HK-2 (cell line): ENCODE measurements at regions not wholly inside any gene's neighbourhood (a gene's known extent, or its start where the extent isn't known, plus 50 kb on each side); places are given as distances from the start of the nearest gene placed in this dataset.
"Not testable (repeated sequence)": the region's sequence is repeated elsewhere in the genome, so short reads cannot be mapped to it uniquely, and the experiment has no call there.

Experiments
- DNase-seq: peaks from one replicate; pipeline ENCODE4 v3.0.0-alpha.2; 2018; ENCODE audit not compliant: unreplicated experiment

GRCh38 chr1:83511146-83511726 is 487.7 kb downstream of the TTLL7 start:
- no peak for DNase-seq

DNA sequence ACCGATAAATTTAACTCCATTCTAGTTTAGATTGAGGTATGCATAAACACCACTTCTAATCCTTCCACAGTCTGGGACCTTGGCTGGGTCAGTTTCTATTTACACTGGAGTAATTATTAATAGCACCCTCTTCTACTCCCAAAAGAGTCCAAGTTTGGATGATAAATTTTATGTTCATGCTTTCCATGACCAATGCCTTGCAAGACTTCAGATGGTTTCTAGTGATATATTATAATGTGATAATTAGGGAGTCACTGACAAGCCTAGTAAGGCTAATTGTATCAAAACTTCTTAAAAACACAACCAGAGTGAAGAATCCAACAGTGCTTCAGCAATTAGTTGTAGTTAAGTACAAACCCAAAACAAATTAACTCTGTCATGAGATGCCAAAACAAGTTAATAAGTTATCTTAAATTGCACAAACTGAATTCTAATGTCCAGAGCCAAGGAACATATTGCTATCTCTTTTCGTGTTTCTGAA is 489.6 kb downstream of the TTLL7 start:
- DNase-seq, result no peak

DNA sequence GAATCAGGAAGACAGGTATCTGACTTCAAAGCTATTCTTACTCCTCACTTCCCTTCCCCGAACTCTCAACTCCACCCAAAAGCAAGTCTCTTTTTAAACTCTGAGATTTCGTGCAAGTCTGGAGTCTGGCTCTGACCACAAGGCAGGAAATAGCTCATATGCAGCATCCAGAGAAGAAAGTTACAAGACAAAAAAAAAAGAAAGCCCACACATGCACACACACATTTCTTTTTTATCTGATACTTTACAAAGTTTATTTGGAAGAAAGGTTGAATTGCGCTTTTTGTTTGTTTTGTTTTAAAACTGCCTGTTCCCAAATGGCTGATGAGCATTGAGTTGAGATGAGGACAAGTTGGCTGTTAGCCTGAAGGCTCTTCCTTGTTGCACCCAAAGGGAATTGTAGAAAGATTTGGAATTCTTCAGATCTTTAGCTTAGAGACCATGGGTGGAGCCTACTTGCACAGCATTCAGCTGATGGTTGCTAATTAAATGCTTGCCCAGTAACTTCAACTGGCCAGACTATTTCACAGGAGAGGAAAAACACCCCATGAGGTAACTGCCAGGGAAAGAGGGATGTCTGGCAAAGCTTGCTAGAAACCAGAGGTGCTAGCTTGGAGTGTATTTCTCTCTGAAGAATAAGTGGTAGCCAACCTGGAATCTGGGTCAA is 490.3 kb downstream of the TTLL7 start:
- no peak for DNase-seq

DNA sequence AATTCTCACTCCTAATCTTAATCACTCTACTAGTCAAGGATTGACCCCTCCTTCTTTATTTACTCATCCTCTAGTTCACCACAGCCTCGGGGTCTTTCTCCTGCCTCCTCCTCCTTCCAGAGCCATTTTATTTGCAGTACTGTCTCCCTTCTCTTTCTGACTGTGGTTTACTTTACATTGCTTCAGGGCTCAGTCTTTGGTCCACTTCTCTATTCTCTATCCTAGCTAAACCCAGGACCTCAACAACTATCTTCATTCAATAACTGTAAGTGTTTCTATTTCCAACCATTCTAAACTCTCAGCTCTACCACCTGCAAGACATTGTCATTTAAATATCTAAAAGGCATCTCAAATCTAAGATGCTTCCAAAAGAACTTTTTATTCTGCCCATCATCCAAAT is 493.8 kb downstream of the TTLL7 start:
- no peak for DNase-seq

DNA sequence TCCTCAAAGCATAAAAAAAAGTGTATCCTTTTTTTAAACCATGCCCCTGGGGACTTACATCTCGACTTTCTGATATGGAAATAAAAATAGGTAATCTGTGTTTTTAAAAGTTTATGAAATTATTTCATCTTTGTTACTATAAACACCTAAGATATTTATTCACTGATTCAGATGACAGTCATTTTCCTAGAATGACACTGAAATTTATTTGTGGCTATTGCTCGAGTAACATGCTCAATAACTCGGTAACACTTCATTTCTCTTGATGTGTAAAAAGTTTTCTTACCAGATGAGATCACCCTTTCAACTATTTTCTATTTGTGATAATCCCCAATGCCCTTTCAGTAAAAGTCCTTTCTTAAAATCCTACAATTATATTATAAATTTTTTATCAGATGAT is 495.8 kb downstream of the TTLL7 start:
- no peak for DNase-seq

DNA sequence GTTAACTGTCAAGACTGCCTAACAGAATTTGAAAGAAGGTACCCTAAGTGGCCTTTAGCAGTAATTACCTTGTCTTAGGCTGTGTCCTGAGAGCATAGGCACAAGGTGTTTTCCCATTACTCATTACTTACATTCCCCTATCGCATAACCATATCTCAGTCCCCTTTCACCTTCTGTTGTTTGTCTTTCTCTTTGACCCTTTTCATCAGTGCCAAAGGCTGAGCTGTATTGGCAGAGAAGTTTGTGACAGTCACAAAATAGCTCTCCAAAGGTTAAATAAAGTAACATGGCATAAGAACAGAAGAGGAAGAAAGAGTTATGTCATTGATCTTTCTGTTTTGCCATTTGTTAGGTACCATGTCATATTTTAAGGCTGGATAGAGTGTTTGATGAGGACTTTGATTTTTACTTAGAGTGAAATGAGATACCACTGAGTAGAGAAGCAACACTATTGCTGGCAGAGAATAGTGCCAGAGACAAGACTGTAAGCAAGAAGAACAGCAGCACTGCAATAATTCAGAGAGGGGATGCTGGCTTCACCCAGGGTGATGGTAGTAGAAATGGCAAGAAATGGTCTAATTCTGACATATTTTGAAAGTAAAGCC is 497.8 kb downstream of the TTLL7 start:
- DNase-seq, result no peak

GRCh38 chr1:83500531-83500930 is 498.4 kb downstream of the TTLL7 start:
- DNase-seq, result no peak

GRCh38 chr1:83499998-83500397 is 498.9 kb downstream of the TTLL7 start:
- no peak for DNase-seq

DNA sequence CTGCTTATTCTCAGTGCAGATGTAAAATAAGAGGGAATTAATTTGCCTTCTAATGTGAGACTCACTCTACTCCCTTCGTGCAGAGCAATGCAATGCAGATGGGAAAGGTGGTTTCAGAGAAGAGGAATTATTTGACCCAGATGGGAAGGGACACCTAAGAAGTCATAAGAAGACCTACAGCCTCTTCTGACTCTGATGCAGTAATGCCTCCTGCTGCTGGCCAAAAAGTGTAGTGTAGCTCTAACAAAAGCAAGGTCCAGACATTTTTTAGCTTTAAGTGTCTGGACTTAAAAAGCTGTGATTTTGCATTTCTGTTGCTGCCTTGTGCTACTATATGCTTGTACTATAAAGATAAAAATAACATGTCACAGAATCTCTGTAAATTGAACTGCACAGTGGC is 501.4 kb downstream of the TTLL7 start:
- DNase-seq, result no peak

DNA sequence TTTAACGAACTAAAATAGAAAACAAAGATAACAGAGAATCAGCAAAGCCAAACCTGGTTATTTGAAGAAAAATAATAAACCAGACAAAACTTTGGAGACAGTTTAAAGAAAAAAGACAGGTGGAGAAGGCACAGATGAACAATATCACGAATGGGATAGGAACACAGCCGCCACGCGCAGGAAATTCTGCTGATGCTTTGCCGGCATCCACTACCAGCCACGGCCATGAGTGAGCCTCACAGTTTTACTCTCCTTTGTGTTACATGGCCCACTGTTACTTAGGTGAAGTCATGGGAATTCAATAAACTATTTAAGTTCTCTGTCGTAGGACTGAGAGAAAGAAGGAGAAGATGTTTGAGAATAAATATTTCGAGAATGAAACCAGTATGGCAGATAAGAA is 503.4 kb downstream of the TTLL7 start:
- DNase-seq, result no peak

DNA sequence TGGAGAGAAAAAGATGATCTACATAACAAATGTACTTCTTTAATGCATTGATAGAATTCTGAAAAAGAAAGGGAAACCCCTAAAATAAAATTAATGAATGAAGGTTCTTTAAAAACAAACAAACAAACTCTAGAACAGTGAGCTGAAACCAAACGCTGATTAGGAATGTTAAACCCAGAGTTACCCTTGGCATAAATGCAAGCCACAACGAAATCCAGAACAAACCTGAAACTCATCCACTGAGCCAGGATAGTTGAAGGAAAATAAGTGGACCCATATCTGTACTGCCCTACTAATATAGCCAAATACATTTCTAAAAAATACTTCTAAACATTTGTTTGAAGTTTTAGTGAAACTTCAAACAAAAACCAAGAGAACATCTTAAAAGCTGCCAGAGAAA is 505.3 kb downstream of the TTLL7 start:
- DNase-seq, result no peak

DNA sequence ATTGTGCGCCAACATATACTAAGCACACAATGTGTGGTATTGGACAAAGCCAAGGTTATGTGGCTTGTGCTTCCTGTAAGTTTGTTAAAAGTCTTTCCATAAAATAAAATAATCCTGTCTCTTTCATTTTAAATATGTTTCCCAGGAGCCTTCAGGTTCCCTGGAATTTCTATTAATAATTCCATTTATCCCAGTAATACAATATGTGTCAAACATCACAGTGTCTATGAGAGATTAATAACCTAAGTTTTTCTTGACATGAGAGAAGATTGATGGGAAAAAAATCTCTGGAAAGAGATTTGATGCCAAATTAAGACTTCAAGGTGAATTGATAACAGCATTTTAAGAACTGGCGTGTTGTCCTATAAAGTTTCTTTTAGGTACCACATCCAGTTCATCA is 507.0 kb downstream of the TTLL7 start:
- DNase-seq, result no peak

DNA sequence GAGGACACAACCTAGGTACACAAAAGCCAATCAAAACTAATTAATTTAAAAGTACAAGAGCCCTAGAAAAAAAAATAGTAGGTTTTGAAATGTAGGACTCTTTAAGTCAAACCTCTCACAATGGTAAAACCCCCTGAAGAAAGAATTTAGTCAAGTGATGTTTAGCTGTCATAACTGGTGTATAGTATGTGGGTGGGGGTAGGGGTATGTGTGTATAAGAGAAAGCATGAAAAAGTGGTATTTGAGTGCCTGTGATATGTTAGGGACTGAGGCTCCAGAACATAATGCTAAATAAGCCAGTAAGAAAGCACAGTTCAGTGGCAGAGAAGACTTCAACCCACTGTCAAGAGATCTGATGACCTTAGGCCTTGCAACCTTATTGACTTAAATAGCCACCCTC is 507.9 kb downstream of the TTLL7 start:
- DNase-seq, result no peak

DNA sequence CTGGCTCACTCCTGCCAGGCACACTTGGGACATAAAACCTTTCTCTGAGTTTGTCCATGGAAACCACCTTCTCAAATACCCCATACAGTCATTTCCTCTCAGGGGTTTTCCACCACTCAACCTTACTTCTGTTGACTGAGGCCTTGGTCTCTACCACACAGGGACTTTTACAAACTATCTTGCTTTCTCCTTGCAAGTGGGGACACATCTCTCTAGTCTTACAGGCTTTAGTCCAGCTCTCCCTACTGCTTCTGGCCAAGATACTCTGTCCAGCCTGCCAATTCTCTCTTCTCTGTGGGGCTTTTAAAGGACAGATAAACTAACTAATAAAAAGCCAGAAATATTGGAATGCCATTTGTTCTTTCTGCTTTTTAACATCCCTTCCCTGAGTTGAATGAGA is 510.8 kb downstream of the TTLL7 start:
- DNase-seq, result not testable (repeated sequence)

GRCh38 chr1:83487460-83487859 is 511.5 kb downstream of the TTLL7 start:
- DNase-seq, result not testable (repeated sequence)

DNA sequence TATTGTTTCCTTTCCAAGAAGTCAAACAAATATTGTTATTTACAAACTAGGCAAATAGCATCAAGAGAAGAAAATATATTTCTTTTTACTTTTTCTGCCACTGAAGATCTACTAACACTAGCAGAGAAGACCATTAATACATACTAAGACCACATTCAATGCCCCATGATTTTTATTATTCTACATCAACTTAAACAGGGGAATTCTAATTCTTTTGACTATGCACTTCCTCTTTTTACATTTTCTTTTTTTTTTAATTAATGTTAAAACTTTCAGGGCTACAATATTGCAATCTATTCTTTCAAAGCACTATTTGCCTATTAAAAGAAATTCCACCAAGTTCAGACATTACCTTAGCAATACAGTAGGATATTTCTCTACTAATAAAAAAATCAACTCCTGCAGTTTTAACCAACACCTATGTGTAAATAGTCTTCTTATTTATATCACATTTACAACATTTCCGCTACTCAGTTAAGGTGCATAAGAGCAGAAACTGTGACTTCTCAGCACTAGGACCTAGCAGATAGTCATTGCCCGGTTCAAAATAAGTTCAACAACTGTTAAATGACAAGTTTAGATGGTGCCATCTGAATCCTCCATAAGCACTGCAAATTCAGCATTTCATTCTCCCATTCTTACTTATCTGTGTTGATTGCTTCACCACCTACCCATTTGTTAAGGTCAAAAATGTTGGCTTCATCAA is 513.5 kb downstream of the TTLL7 start:
- DNase-seq, result not testable (repeated sequence)

GRCh38 chr1:83481284-83481683 is 517.6 kb downstream of the TTLL7 start:
- DNase-seq, result not testable (repeated sequence)

DNA sequence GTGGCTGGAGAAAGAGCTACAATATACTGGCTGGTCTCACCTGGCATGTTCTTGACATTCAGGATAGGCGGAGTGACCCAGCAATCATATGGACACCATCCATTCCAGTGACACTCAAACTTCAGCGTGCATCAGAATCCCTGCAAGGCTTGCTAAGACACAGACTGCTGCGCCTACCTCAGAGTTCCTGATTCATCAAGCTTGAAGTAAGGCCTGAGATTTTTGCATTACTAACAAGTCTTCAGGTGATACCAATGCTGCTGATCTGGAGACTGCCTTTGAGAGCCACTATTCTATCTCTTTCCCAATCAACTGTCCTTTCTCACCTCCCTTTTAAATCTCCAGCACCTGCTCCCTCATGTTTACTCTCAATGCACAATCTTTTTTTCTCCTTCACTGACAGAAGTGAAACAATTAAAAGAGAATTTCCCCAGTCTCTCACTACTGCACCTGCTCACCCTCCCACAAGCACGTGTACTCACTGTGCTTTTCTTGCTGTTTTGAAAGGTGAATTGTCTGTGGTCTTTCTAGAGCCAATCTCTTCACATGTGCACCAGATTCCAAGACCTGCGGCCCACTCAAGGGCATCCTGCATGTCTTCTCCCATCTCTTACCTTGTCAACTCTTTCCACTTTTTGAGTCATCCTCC is 519.2 kb downstream of the TTLL7 start:
- not testable (repeated sequence) for DNase-seq

DNA sequence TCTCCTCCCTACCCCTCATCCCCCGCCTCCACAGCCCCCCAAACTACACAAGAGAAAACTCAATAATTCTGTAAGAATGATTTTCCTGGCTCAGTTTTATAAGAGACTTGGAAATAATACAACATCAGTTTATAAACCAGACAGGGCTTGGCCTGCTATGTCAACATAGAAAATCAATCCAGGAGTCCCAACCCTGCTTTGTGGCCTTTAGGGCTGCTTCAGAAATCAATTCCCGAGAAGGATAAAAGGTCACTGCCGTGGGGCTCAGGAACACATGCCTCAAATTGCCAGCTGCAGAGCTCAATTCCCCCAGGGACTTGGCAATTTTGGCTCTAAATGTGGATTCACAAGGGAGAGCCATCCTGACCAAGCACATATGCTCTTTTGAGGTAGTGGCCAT is 520.8 kb downstream of the TTLL7 start:
- not testable (repeated sequence) for DNase-seq

- DNase-seq, result not testable (repeated sequence)
Measured at GRCh38 chr1:83476518-83476917, 522.4 kb downstream of the TTLL7 start.

- DNase-seq, result not testable (repeated sequence)
Measured at GRCh38 chr1:83474946-83475345, 524.0 kb downstream of the TTLL7 start.

- not testable (repeated sequence) for DNase-seq
Measured at GRCh38 chr1:83473986-83474385, 524.9 kb downstream of the TTLL7 start.
